Prostate gland (tissue), 2 donors: ENCODE measurements at regions not wholly inside any gene's neighbourhood (a gene's known extent, or its start where the extent isn't known, plus 50 kb on each side); places are given as distances from the start of the nearest gene placed in this dataset.

Source experiments
- POLR2A ChIP-seq: fragments of 450-650 bp; IDR thresholded peaks from one replicate; pipeline ENCODE4 v1.6.1; 2016; ENCODE audit warnings: antibody characterized with exemption, mild to moderate bottlenecking
- POLR2AphosphoS5 ChIP-seq: sonication (generic); formaldehyde crosslinking; IDR thresholded peaks from one replicate; pipeline ENCODE4 v1.6.1; 2017; ENCODE audit warnings: antibody characterized with exemption
- TF ChIP-seq, protein P1 (sequence below), 4 experiments: fragments of 200-600 bp in 2 of 4; fragments of 450-650 bp in 2 of 4; sonication (generic) in 2 of 4; IDR thresholded peaks; 1 replicate in 3 of 4; 2 replicates in 1 of 4; pipeline ENCODE4 v1.5.1; 2016 to 2019; ENCODE audit warnings: antibody characterized with exemption in 4 of 4, mild to moderate bottlenecking in 2 of 4, moderate library complexity in 2 of 4

DNA sequence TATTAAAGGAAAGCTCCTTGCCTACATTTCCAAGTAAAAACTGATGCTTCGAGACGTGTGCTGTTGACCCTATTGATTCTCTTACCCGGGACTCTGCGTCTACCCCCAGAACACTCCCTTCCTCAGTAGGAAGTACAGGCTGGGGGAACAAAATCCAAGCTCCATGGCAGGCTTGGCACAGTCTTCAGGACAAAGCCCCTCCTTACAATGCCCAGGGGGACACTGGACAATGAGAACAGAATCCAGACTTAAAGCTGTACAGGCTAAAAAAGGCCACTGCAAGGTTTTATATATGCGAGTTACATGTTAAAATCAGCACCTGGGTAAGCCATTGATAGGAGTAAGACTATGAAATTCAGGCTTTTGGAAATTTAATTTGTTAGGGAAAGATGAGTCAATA lies 250.6 kb upstream of the DAPK1 start:
- no peak for TF ChIP-seq POLR2AphosphoS5
- TF ChIP-seq, protein P1, sequence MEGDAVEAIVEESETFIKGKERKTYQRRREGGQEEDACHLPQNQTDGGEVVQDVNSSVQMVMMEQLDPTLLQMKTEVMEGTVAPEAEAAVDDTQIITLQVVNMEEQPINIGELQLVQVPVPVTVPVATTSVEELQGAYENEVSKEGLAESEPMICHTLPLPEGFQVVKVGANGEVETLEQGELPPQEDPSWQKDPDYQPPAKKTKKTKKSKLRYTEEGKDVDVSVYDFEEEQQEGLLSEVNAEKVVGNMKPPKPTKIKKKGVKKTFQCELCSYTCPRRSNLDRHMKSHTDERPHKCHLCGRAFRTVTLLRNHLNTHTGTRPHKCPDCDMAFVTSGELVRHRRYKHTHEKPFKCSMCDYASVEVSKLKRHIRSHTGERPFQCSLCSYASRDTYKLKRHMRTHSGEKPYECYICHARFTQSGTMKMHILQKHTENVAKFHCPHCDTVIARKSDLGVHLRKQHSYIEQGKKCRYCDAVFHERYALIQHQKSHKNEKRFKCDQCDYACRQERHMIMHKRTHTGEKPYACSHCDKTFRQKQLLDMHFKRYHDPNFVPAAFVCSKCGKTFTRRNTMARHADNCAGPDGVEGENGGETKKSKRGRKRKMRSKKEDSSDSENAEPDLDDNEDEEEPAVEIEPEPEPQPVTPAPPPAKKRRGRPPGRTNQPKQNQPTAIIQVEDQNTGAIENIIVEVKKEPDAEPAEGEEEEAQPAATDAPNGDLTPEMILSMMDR (IDR thresholded peaks at IDR 0.05), result no peak
- no peak for TF ChIP-seq POLR2A
